OCI-LY7 (cell line): ENCODE measurements at regions not wholly inside any gene's neighbourhood (a gene's known extent, or its start where the extent isn't known, plus 50 kb on each side); places are given as distances from the start of the nearest gene placed in this dataset.

ENCODE experiments used
- EZH2phosphoT487 ChIP-seq: fragments of 200-600 bp; sonication (generic); IDR thresholded peaks from 2 replicates; pipeline ENCODE4 v1.6.1; 2018; ENCODE audit warnings: low read depth, borderline replicate concordance, mild to moderate bottlenecking, mixed run types, antibody characterized with exemption, low read length, moderate library complexity, mixed read lengths
- TF ChIP-seq, protein P1 (sequence below): fragments of 200-600 bp; sonication (generic); conservative IDR thresholded peaks from 2 replicates; pipeline ENCODE4 v1.5.1; 2014; ENCODE audit warnings: mild to moderate bottlenecking, antibody characterized with exemption, low read length, moderate library complexity, mixed read lengths

- TF ChIP-seq, protein P1, sequence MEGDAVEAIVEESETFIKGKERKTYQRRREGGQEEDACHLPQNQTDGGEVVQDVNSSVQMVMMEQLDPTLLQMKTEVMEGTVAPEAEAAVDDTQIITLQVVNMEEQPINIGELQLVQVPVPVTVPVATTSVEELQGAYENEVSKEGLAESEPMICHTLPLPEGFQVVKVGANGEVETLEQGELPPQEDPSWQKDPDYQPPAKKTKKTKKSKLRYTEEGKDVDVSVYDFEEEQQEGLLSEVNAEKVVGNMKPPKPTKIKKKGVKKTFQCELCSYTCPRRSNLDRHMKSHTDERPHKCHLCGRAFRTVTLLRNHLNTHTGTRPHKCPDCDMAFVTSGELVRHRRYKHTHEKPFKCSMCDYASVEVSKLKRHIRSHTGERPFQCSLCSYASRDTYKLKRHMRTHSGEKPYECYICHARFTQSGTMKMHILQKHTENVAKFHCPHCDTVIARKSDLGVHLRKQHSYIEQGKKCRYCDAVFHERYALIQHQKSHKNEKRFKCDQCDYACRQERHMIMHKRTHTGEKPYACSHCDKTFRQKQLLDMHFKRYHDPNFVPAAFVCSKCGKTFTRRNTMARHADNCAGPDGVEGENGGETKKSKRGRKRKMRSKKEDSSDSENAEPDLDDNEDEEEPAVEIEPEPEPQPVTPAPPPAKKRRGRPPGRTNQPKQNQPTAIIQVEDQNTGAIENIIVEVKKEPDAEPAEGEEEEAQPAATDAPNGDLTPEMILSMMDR, result no peak
- TF ChIP-seq EZH2phosphoT487, result no peak
These were observed 118.8 kb downstream of the NXPE2 start for GRCh38 chr11:114796954-114797721.
